Amniotic stem cell (primary cell): ENCODE measurements at regions not wholly inside any gene's neighbourhood (a gene's known extent, or its start where the extent isn't known, plus 50 kb on each side); places are given as distances from the start of the nearest gene placed in this dataset.

Experiments used
- DNase-seq: peaks from one replicate; lab custom pipeline; 2025; lab: John Stamatoyannopoulos, UW

DNA sequence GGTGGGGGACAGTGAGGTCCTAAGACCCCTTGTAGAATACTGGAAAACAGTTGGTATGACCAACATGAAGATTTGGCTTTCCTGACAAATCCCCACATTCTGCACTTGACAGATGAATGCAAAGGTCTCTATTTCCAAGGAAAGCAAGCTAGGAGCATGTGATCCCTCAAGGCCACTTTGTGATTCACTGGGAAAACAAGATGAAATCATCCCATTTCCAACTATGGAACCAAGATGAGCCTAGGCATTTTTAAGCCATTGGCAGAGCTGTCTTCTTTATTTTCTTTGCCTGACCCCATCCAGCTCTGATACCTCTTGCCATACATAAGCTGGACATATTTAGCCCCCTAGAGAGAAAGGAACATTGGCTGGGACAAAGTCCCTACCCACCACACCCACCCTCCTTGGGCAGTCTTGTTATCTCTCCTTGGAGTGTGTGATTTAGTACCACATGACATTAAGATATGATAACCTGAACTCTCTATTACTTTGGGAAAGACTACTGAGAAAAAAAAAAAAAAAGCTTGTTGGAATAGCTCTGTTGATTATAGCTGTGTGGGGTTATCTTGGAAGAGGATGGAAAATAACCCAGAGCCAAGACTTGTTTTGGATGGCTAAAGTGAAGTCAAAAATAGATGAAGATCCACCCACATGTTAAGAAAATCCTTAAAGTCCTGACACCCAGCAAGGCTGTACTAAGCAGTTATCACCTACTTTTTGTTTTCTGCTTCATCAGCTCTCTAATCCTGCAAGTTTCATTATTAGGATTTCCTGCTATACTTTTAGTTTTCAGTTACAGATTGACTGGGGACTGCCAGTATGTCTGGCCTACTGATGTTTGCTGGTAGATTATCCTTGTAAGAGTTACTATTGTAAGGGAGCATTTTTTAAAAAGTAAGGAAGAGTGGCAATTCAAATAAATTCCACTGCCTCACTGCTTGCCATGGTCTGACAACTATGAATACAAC is 90.1 kb upstream of the PREP start:
- no peak for DNase-seq

DNA sequence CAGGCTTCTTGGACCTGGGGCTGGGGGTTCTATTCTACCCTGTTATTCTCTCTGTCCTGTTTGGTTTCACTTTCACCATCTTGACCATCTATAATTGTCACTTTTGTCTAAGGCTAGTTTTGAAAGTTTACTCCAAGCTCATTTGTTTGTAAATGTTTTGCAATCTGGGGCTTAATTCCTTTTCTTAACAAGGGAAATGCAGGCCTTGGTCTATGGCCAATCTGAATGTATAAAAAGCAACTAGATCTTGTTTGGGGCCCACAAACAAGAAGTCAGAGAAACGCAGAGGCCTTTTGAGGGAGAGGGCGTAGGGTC is 86.3 kb upstream of the PREP start:
- no peak for DNase-seq

DNA sequence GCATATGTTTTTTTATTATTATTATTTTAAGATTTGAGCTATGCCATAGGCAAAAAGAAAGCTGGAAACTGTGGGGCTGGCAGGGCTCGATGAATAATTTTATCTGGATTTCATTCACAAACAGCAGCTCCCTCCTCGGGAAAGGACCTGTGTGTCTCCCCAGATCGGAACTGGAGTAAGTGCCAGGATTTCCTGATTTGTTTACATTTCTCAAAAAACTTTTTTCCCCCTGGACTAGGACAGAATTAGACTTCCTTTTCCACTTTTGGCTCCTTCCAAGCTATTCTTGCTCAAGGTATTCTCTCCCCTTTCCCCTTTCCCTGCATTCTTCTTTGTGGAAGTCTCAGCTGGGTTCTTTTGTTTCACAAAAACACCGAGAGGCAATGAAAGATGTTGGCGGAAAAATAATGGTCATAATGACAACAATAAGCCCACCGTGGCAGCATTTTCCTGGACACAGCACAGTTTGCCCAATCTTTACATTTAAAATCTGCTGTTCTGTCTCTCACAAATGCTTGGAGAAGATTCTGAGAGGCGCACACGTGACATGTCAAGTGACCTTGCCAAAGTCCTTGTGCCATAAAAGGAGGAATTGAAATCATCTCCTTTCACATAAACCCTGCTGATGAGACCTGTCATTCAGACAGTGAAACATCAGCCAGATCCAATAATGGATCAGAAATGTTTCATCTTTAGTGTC is 85.8 kb upstream of the PREP start:
- no peak for DNase-seq

DNA sequence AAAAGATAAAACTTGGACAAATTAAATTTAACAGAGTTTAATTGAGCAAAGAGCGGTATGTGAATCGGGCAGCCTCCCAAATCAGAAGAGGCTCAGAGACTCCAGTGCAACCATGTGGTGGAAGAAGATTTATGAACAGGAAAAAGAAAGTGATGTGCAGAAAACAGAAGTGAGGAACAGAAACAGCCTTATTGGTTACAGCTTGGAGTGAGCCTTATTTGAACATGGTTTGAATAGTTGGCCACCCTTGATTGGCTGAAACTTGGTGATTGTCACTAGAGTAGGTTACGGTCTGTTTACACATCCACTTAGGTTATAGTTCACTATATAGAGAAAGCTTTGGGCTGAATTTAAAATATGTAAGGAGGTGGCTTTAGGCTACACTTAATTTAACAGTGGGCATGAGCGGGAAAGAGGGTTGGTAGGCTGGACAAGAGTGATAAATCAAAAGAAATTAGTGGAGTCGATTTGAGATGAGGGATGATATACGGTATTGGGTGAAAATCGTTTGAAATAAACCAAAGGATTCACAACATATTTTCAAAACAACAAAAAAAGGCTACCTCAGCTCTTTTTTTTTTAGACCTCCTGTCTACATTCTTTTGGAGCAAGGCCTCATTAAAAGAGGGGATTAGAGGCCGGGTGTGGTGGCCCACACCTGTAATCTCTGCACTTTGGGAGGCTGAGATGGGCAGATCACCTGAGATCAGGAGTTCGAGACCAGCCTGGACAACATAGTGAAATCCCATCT is 84.3 kb upstream of the PREP start:
- DNase-seq = no peak

DNA sequence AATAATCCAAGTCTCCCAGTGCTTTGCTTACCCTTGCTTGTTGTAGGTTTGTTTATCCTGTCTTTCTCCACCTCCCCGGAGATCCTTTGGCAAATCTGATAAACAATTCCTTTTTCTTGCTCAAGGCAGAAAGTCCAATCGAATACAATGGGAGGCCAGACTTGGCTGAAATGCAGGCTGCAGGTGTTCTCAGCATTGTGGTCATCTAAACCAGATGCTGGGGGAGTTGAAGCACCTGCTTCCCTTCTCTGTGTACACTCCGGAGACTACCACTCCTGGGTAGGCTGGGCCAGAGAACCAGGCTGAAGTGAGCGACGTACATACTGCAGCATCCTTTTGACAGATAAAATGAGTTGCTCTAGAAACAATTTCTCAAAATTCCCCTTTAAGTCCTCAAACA is 82.6 kb upstream of the PREP start:
- no peak for DNase-seq

DNA sequence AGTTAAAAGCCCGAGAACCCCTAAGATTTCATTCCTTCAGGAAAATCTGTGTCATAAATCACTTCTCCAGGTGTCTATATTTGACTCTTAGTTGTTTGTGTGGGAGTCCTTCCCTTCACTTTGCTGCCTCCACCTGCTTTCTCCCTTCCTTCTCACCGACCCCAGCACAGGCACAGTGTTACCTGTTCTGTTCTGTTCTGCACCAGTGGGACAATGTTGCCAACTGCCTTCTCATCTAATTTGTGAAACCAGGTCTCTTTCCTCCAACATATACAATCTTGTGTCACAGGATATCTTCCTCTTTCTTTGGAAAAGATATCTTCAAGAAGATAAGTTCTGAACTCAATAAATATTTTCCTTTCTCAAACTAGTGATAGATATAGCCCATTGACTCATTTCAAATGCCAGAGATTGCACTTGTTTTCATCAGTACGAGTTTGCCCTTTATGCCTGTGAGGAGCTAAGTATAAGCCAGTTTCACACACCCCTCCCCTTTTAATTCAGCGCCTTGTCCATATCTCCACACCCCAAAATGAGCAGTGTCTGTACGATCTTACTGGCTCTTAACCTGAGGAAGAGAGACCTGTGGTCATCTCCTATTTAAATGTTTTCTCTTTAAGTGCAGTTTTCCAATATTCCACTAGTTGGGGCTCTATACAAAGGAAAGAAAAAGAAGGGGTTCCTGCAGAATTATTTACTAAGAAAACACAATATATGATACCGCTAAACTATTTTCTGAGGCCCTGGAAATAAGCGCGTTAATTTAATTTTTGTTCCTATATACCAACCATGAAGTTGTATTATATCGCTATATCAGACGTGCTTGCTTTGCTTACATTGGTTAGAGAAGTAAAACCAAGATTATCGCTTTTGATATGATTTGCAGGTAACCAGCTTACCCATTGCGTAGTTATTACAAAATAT is 81.6 kb upstream of the PREP start:
- peak; percentile 19 for DNase-seq

DNA sequence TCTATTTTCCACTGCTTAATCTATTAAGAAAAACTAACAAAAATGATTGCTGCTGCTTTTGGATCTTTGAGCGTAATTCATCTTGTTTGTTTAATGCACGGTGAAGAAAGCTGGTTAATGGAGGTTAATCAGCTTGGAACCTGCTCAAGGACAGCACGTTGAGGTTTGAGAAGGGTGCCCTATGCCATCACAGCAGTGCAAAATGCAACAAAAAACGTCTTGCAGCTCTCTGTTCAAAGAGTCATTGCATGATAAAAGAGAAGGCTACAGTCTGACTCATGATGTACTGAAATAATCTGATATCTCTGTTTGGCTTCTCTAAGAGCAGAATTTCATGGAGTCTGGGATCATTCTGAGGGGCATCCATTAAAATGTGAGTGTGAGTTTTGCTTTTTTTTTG is 80.6 kb upstream of the PREP start:
- peak; percentile 24 for DNase-seq

DNA sequence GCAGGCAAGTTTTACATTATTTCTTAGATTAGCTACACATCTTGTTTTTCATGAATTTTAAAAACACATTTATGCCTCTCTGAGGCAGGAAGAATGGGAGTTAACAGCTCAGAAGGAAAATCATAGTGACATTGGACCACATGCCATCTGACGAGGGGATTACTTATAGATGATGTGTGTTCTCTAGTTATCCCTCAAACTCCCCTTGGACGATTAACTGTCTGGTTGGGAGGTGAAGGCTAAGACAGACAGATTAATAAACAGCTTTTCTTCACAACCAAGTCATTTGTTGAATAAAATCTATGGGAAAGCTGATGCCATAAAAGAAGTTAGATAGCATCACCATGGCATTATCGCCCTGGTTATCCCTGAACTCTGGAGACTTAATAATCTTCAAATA is 80.0 kb upstream of the PREP start:
- DNase-seq = no peak

DNA sequence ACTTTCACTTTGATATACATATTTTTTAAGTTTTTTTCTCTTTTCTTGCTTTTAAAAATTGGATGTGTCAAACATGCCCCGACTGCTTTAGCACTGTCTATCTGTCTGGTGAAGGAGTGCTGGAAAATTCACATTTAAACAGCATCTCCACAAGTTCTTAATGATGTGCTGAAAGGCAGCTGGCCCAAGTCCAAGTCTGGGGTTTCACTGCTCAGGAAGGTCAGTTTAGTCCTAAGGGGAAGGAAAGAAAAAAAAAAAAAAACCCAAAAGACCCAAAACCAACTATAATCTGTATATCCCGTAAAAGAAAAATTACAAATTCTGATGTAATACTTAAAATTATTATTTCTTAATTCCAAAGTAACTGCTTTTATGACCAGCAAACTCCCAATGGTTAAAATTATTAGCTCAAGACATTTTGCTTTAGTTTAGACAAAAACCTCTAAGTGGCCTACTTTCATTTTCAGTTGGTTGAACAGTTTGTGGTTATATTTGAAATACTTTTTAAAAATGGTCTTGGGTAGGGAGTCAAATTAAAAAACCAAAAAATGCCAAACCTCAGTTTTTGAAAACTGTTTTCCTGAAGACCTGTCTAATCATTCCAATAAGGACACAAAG is 79.5 kb upstream of the PREP start:
- DNase-seq = no peak

DNA sequence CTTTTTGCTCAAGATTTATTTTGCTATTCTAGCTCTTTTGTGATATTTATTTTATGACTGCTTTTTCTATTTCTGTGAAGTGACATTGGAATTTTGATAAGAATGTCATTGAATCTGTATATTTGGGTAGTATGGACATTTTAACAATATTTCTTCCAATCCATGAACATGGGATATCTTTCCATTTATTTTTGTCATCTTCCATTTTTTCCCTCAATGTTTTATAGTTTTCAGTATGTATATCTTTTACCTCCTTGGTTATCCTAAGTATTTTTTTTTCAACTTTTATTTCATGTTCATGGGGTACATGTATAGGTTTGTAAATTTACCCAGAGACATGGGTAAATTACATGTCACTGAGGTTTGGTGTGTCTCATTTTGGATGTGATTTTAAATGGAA is 74.1 kb upstream of the PREP start:
- no peak for DNase-seq

DNA sequence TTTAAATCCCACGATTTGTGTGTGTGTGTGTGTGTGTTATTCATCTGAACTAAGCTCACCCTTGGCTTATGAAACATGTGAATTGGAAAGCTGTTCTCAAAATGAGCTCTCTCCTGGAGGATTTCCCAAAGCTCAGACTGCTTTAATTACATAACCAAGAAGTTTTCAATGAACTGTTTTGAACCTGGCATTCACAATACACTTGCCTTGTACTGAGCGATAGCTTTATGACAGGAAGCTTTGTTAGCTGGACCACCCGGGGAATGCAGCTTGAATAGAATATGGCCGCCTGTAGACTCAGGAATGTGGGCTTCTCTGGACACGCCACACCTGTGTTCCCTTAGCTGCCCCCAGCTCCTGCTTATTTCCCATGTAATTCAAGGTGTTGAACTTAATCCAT is 71.4 kb upstream of the PREP start:
- DNase-seq = no peak

DNA sequence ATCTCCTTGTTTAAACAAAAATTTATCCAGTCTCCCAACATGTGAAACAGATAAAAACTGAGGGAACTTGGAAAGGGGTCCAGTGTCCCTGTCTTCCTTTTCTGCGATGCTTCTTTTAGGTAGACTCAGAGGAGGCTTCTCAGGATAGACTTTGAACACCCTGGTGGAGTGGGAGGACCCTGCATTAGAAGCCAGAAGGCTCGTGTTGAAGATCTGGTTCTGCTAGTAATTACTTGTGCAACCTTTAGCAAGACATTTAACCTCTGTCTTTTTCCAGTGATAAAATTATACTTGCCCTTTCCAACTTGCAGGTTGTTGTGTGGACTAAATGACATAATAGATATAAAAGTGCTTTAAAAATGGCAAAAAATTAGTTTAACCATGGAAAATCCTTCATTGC is 67.1 kb upstream of the PREP start:
- DNase-seq = no peak

DNA sequence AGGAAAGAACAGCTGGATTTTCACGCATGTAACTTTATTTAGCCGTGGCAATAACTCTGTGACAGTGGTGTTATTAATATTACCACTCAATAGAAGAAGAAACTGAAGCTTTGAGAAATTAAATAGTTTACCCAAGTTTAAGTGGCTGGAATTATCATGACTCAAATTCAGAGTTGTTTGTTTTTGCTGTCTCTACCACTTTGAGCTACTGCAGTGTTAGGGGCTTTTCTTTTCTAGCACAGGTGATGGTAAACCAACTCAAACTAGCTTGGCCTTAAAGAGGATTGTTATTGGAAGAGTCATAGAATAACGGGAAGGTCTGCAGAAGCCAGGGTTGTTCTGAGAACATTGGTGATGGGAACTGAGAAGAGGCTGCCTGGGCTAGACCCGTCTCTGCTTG is 66.0 kb upstream of the PREP start:
- no peak for DNase-seq

DNA sequence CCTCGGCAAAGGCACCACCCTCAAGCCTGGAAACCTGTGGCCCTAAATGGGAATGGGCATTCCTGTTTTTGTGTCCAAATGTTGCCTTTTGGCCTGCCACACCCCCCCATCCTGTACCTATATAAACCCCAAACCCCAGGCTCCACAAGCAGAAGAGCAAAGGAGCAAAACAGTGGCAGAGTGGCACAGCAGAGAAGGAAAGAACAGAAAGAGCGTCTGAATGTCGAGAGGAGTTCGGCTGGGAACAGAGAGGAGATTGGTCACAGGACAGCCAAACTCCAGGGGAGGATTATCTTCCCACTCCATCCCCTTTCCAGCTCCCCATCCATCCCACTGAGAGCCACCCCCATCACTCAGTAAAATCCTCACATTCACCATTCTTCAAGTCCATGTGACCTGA is 58.0 kb upstream of the PREP start:
- DNase-seq = no peak

DNA sequence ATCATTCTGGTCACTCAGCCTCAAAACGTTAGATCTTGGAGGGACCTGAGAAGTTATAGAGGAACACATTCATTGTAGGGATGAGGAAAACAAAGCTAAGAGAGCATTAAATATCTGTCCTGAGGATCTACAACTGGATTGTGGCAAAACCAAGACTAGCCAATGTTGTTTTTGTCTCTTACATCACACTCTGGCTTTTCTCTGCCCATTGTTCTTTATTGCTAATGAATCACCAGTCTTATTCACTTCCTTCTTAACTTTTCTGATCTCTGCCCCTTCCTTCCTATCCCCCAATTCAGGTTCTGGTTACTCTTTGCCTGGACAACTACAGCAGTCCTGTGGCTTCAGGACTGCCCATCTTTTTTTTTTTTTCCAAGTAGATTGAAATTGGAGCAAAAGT is 57.0 kb upstream of the PREP start:
- DNase-seq = no peak

DNA sequence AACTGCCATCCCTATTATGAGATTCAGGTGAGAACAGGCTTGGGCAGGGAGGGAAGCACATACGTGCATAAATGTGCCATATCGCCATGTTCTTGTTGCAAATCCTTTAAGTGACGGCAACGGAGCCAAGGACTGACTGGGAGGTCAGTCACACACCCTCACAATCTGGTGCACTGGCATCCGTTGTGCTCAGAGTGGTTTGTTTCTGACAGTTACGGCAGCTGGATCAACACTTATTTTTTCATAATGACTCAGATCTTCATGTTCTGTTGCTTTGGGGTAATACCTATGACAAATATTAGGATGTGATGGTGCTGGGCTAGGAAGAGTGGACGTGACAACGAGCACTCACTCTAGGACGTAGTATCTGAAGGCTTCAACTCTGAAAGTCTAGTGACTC is 56.2 kb upstream of the PREP start:
- no peak for DNase-seq

DNA sequence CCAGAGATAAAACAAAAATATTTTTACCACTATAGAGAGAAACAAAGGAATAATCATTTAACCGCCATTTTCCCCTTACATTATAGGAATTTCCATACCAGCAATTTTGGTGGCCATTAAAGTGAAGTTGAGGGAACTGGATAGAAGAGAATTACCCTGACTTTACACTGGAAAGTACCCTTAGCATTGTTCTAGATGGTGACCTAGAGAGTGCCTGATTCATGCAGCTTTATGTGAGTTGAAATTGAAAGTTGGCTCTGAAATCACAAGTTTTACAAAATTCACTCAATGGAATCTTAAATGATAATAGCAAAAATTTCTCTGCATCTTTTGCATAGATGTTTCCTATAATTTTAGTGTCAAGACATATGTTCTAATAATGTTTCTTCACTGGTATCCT is 55.7 kb upstream of the PREP start:
- no peak for DNase-seq

DNA sequence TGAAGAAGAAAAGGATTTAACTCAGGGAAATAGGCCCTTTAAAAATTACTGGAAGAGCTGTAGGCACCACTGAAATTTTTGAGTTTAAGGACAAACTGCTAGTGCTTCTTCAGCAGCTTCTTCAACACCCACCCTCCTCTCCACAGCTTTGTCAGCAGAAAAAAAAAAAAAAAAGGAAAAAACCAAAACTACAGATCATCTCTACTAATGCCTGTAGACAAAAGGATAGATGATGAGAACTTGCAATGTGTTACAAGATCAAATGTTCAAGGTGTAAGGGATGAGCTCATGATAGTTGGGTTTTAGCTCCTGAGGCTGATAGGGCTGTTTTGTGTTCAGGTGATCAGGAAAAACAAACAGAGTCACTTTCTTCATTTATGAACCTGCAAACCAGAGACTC is 55.2 kb upstream of the PREP start:
- no peak for DNase-seq

DNA sequence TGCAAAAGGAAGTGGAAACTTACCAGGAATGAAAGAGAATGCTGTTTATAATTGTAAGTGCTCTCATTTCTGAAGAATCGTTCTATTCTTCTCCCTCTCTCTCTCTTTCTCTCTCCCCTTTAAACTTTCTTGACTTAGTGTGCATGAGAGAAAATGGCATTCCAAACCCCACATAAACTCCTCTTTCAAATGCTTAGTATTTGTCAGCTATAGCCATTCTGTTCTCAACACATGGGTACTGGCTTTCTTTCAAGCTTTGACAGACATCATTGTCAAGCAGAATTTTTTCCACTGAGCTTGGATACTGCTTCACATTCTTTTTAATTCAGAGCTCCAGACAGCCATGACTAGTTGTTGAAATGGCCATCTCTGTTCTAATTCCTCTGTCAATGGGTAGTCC is 51.1 kb upstream of the PREP start:
- DNase-seq = no peak

DNA sequence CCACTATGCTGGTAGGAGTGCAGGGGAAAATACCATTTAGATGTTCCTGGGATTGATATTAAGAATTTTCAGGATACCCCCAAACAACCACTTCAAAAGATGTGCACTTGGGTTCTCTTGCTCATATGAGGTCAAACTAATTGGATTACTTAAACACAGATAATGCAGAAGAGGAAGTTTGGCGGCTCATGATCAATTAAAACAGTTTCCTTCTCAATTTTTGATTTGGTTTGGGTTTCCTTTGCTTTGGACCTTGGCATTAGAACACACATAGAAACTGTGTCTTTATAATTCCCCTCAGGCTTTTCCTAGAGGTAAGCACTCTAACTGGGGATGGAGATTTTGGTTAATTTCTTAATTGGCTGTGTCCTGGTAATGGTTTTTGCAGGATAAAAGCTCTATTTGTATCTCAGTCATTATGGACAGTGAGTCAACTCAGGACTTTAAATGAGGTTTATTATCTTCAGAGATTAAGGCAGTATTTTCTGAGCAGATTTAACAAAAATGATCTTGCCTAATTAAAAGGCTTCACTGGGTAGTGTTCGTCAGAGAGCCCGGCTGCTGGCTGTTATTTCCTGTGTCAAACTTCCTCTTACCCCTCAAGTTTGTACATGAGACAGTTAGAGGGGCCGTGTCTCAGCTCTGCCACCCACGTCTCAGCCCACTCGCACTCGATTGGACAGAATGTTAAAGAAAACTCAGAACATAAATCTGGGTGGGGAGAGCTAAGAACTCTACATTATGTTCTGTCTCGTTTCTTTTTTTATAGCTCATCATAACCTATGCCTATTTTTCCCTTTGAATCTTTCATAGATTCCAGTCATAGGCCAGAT is 50.3 kb upstream of the PREP start:
- no peak for DNase-seq
